Breast epithelium (tissue), 4 donors: ENCODE measurements at regions not wholly inside any gene's neighbourhood (a gene's known extent, or its start where the extent isn't known, plus 50 kb on each side); places are given as distances from the start of the nearest gene placed in this dataset.

Experiments used
- DNase-seq, 2 donors: peaks; one replicate each; pipeline ENCODE4 v3.0.0-alpha.2; 2019; ENCODE audit warnings: low spot score in 2 of 2
- H3K27ac ChIP-seq, 2 donors: fragments of 200-600 bp; sonication (generic) in 1 of 2; one replicate each; pipeline ENCODE4 v1.5.1; 2016 to 2019; ENCODE audit warnings: mild to moderate bottlenecking in 1 of 2
- H3K27me3 ChIP-seq, 2 donors: fragments of 200-600 bp; sonication (generic) in 1 of 2; one replicate each; pipeline versions ENCODE4 v1.5.1 to v1.6.0; 2017 to 2019; ENCODE audit warnings: control low read depth in 1 of 2, mild to moderate bottlenecking in 1 of 2
- H3K36me3 ChIP-seq: fragments of 200-600 bp; one replicate; pipeline ENCODE4 v1.5.1; 2019
- H3K4me1 ChIP-seq, 2 donors: fragments of 200-600 bp; sonication (generic); one replicate each; pipeline ENCODE4 v1.5.1; 2016 to 2019; ENCODE audit warnings: control low read depth in 1 of 2
- H3K4me3 ChIP-seq, 3 donors: fragments of 200-600 bp; sonication (generic); 1 replicate in 2 of 3; 2 replicates in 1 of 3; pipeline ENCODE4 v1.5.1; 2016 to 2019; ENCODE audit warnings: mild to moderate bottlenecking in 3 of 3, moderate library complexity in 2 of 3
- H3K9me3 ChIP-seq, 2 donors: fragments of 200-600 bp; sonication (generic) in 1 of 2; one replicate each; pipeline ENCODE4 v1.5.1; 2016 to 2019; ENCODE audit warnings: control low read depth in 1 of 2
- CTCF ChIP-seq, 3 donors: fragments of 450-650 bp; IDR thresholded peaks; one replicate each; pipeline ENCODE4 v1.5.1; 2016 to 2017; ENCODE audit warnings: antibody characterized with exemption in 3 of 3, mild to moderate bottlenecking in 3 of 3, moderate library complexity in 3 of 3
- POLR2A ChIP-seq: fragments of 450-650 bp; IDR thresholded peaks from one replicate; pipeline ENCODE4 v1.6.1; 2016; ENCODE audit warnings: antibody characterized with exemption, mild to moderate bottlenecking, moderate library complexity
- POLR2AphosphoS5 ChIP-seq, 3 donors: sonication (generic); formaldehyde crosslinking; IDR thresholded peaks; one replicate each; pipeline ENCODE4 v1.6.1; 2017; ENCODE audit warnings: antibody characterized with exemption in 3 of 3
- intact Hi-C: fragments of 100-400 bp; cut with DNase I; formaldehyde crosslinking; loops from one replicate; pipeline ENCODE4 v1.15.1; 2023; ENCODE audit warnings: low total_unique reads

DNA sequence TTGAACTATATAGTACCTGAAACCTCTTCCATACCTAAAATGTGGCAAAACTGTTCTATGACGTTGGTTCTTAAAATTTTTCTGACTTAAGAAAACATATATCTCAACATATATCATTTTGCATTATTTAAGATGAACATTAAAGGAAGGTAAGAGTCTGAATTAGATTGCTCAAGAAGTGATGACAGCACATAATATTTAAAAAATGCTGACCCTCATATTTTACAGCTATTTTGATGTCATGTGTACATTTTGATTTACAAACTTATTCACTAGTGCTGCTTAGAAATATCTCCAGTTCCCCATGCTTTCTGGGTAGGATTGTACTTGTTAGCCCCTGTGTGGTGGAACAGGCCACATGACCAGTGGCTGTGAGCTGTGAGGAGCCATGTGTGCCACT is 666.1 kb downstream of the SATB2 start:
- DNase-seq, result no peak
- Histone ChIP-seq H3K9me3 (no peaks in the 10 kb centered on the region), H3K4me1 (no peaks in the 10 kb centered on the region), H3K4me3 (no peak overlapping the region), H3K36me3 (no peaks in the 10 kb centered on the region), H3K27ac (no peak overlapping the region), H3K27me3 (no peaks in the 10 kb centered on the region)
- TF ChIP-seq POLR2AphosphoS5 (IDR thresholded peaks at IDR 0.05) (no peak), CTCF (IDR thresholded peaks at IDR 0.05) (no peak), POLR2A (no peak)
- intact Hi-C loops, result no loop called here

DNA sequence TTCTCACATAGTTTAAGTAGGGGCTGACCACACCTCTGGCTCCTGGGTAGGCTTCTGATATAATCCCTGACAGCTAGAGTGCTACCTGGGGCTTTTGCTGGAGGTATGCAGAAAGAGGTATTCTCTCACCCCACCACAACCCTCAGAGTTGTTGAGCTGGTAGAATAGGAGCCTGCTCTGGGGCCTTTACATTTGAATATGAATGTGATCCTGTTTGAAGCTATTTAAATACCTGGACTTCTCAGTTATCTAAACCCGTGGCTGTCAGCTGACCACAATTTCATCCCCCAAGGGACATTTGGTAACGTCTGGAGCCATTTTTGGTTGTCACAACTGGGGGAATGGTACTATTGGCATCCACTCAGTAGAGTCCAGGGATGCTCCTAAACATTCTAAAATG is 669.1 kb downstream of the SATB2 start:
- intact Hi-C loops, result no loop called here
- no peak for TF ChIP-seq POLR2A
- TF ChIP-seq POLR2AphosphoS5 (IDR thresholded peaks at IDR 0.05), result no peak
- TF ChIP-seq CTCF (IDR thresholded peaks at IDR 0.05), result no peak
- H3K9me3 ChIP-seq, result no peaks in the 10 kb centered on the region
- DNase-seq, result no peak
- no peaks in the 10 kb centered on the region for H3K27me3 ChIP-seq
- H3K36me3 ChIP-seq, result no peaks in the 10 kb centered on the region
- H3K4me1 ChIP-seq, result no peaks in the 10 kb centered on the region
- H3K27ac ChIP-seq, result no peak overlapping the region
- H3K4me3 ChIP-seq, result no peak overlapping the region

DNA sequence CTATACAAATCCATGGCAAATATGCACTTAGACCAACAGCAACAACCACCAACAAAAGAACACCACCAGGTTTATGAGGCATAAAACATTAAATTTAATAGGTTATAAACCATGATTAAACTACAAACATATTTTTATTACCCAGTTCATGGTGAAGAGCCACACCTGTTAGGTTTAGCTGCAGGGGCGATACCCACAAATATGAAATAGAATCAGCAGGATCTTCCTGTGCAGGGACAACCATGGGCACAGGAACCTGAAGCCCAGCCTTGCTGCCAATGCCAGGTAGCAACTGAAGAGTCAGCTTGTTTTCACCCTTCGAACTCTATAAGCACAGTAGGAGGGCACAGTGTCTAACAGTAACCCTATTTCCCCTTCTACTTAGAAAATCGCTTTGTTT is 675.0 kb downstream of the SATB2 start:
- no peaks in the 10 kb centered on the region for H3K36me3 ChIP-seq
- H3K27ac ChIP-seq, result no peak overlapping the region
- TF ChIP-seq POLR2AphosphoS5 (IDR thresholded peaks at IDR 0.05) (no peak), POLR2A (no peak), CTCF (IDR thresholded peaks at IDR 0.05) (no peak)
- H3K27me3 ChIP-seq, result no peaks in the 10 kb centered on the region
- no peak overlapping the region for H3K4me3 ChIP-seq
- intact Hi-C loops, result no loop called here
- DNase-seq, result no peak
- H3K9me3 ChIP-seq, result no peaks in the 10 kb centered on the region
- no peaks in the 10 kb centered on the region for H3K4me1 ChIP-seq

DNA sequence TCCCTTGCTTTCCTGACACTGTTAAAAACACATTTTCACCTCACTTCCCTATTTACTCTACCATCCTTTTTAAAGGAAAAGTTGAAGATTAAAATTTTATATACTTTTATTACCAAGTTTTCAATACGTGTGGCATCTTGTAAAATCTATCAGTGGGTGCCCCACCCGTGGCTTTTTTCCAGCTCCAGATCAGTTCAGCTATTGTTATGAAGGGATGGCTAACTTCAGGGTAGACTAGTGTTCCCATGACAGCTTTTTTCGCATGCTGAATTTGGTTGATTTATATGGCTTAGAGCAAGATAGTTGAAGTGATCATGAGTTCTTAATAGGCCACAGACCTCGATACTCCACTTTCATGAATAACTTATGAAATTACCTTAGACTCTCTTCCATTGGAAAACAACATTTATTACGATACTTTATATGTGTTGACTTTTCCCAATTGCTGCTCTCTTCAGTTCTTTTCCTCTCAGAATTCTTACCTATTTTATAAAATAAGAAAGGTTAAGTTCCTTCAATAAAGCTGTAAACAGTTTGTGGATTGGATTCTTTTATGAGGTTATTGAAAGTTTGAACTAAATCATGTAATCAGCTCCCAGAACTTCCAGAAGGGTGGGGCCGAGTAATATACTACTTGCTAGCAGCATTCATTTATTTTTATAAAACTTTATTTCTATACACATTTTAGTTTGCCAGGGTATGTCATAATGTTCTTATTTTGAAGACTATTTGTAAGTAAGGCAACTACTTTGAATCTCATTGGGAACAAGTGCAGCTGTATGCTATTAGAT is 680.9 kb downstream of the SATB2 start:
- Histone ChIP-seq H3K27me3 (no peaks in the 10 kb centered on the region), H3K27ac (no peak overlapping the region), H3K4me3 (no peak overlapping the region), H3K9me3 (no peaks in the 10 kb centered on the region), H3K36me3 (no peaks in the 10 kb centered on the region), H3K4me1 (no peaks in the 10 kb centered on the region)
- TF ChIP-seq CTCF (IDR thresholded peaks at IDR 0.05), result no peak
- DNase-seq, result no peak
- intact Hi-C loops, result no loop called here

DNA sequence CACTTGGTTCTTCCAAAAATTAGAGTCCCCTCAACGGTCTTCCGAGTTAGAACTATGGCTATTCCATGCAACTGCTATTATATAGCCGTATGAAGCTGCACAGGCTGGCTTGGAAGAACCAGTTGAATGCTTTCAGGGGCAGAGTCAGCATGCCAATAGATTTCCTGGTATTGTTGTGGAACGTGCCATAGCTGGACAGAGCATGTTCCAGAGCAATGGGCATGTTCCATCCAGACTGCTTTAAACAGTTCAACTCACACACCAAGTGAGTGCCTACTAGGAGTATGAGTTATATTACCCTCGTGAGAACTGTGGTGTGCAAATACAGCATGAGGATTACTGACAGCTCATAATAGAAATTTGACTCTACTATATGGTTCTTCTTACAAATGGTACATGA is 682.0 kb downstream of the SATB2 start:
- intact Hi-C loops, result no loop called here
- no peaks in the 10 kb centered on the region for H3K36me3 ChIP-seq
- TF ChIP-seq POLR2AphosphoS5 (IDR thresholded peaks at IDR 0.05), result no peak
- TF ChIP-seq CTCF (IDR thresholded peaks at IDR 0.05), result no peak
- TF ChIP-seq POLR2A, result no peak
- no peak for DNase-seq
- H3K27ac ChIP-seq, result no peak overlapping the region
- no peaks in the 10 kb centered on the region for H3K27me3 ChIP-seq
- H3K9me3 ChIP-seq, result no peaks in the 10 kb centered on the region
- no peak overlapping the region for H3K4me3 ChIP-seq
- H3K4me1 ChIP-seq, result no peaks in the 10 kb centered on the region
